HEK293 (cell line): ENCODE measurements at regions not wholly inside any gene's neighbourhood (a gene's known extent, or its start where the extent isn't known, plus 50 kb on each side); places are given as distances from the start of the nearest gene placed in this dataset.

Experiments used
- CTCF ChIA-PET: fragments of 350-600 bp; formaldehyde crosslinking; extraction: SDS; loops from one replicate; lab custom pipeline; 2021; ENCODE audit warnings: antibody characterized with exemption; lab: Yijun Ruan, JAX
- POLR2A ChIA-PET: fragments of 300-600 bp; formaldehyde crosslinking; extraction: SDS; loops from one replicate; lab custom pipeline; 2020; ENCODE audit warnings: antibody characterized with exemption, inconsistent platforms; lab: Yijun Ruan, JAX
- H3K27ac ChIP-seq: fragments of 200-500 bp; sonication (Bioruptor generic); 2 replicates; pipeline ENCODE4 v1.5.1; 2014; ENCODE audit warnings: low read depth, low read length, control low read depth, inconsistent platforms; ENCODE audit errors: extremely low read depth
- H3K36me3 ChIP-seq, 2 experiments: fragments of 200-500 bp in 1 of 2; sonication (Bioruptor generic) in 1 of 2; 1 replicate in 1 of 2; 2 replicates in 1 of 2; pipeline ENCODE4 v1.5.1; 2014 to 2017; ENCODE audit warnings: inconsistent platforms in 2 of 2, low read length in 2 of 2; ENCODE audit not compliant: control insufficient read depth in 2 of 2, insufficient read depth in 1 of 2
- H3K4me1 ChIP-seq: fragments of 200-500 bp; sonication (Bioruptor generic); 2 replicates; pipeline ENCODE4 v1.5.1; 2014; ENCODE audit warnings: mild to moderate bottlenecking, low read length, inconsistent platforms; ENCODE audit not compliant: control insufficient read depth, insufficient read depth
- H3K4me3 ChIP-seq: 2 replicates; pipeline ENCODE4 v1.5.1; 2011; ENCODE audit warnings: low read depth, mild to moderate bottlenecking, control low read depth, low read length, moderate library complexity
- H3K9me3 ChIP-seq: fragments of 200-500 bp; sonication (Bioruptor generic); 2 replicates; pipeline ENCODE4 v1.5.1; 2014; ENCODE audit warnings: low read depth, low read length, inconsistent platforms; ENCODE audit not compliant: control insufficient read depth, insufficient read depth
- BCL11B ChIP-seq: fragments of 450-650 bp; formaldehyde crosslinking; IDR thresholded peaks from 2 replicates; pipeline ENCODE4 v1.5.1; 2016; ENCODE audit warnings: low read depth, missing biosample characterization, missing genetic modification characterization
- INSM2 ChIP-seq: fragments of 450-650 bp; formaldehyde crosslinking; IDR thresholded peaks from 2 replicates; pipeline ENCODE4 v1.5.1; 2016; ENCODE audit warnings: missing biosample characterization, missing genetic modification characterization
- KLF10 ChIP-seq: fragments of 450-650 bp; IDR thresholded peaks from 2 replicates; pipeline ENCODE4 v1.5.1; 2018; ENCODE audit warnings: missing biosample characterization, mild to moderate bottlenecking, missing genetic modification characterization
- KLF17 ChIP-seq: fragments of 450-650 bp; formaldehyde crosslinking; IDR thresholded peaks from 2 replicates; pipeline ENCODE4 v1.5.1; 2016; ENCODE audit warnings: missing biosample characterization, missing genetic modification characterization
- KLF7 ChIP-seq: fragments of 450-650 bp; formaldehyde crosslinking; IDR thresholded peaks from 2 replicates; pipeline ENCODE4 v1.5.1; 2016; ENCODE audit warnings: missing biosample characterization, missing genetic modification characterization, borderline replicate concordance
- MYNN ChIP-seq: fragments of 450-650 bp; formaldehyde crosslinking; IDR thresholded peaks from 2 replicates; pipeline ENCODE4 v1.5.1; 2016; ENCODE audit warnings: missing biosample characterization, missing genetic modification characterization, borderline replicate concordance
- OSR2 ChIP-seq: fragments of 450-650 bp; formaldehyde crosslinking; IDR thresholded peaks from 2 replicates; pipeline ENCODE4 v1.5.1; 2016; ENCODE audit warnings: missing biosample characterization, missing genetic modification characterization
- SCRT1 ChIP-seq: fragments of 450-650 bp; formaldehyde crosslinking; IDR thresholded peaks from 2 replicates; pipeline ENCODE4 v1.5.1; 2016; ENCODE audit warnings: missing biosample characterization, missing genetic modification characterization, borderline replicate concordance
- ZBTB11 ChIP-seq: fragments of 450-650 bp; formaldehyde crosslinking; conservative IDR thresholded peaks from 2 replicates; pipeline ENCODE4 v1.5.1; 2016; ENCODE audit warnings: low read depth, missing biosample characterization, missing genetic modification characterization
- ZBTB26 ChIP-seq: fragments of 450-650 bp; formaldehyde crosslinking; optimal IDR thresholded peaks from 2 replicates; pipeline ENCODE3; 2016; ENCODE audit warnings: missing biosample characterization, mild to moderate bottlenecking, missing genetic modification characterization
- ZBTB8A ChIP-seq: fragments of 450-650 bp; formaldehyde crosslinking; IDR thresholded peaks from 2 replicates; pipeline ENCODE4 v1.5.1; 2016; ENCODE audit warnings: missing biosample characterization, missing genetic modification characterization
- ZNF132 ChIP-seq: fragments of 450-650 bp; formaldehyde crosslinking; IDR thresholded peaks from 2 replicates; pipeline ENCODE4 v1.5.1; 2017; ENCODE audit warnings: missing biosample characterization, missing genetic modification characterization, borderline replicate concordance
- ZNF423 ChIP-seq: fragments of 450-650 bp; formaldehyde crosslinking; IDR thresholded peaks from 2 replicates; pipeline ENCODE4 v1.5.1; 2016; ENCODE audit warnings: missing biosample characterization, missing genetic modification characterization
- ZNF449 ChIP-seq: fragments of 450-650 bp; formaldehyde crosslinking; IDR thresholded peaks from 2 replicates; pipeline ENCODE4 v1.5.1; 2017; ENCODE audit warnings: missing biosample characterization, mild to moderate bottlenecking, missing genetic modification characterization, moderate library complexity
- ZNF473 ChIP-seq: fragments of 450-650 bp; formaldehyde crosslinking; IDR thresholded peaks from 2 replicates; pipeline ENCODE4 v1.5.1; 2017; ENCODE audit warnings: missing biosample characterization, missing genetic modification characterization
- ZNF514 ChIP-seq: fragments of 450-650 bp; formaldehyde crosslinking; IDR thresholded peaks from 2 replicates; pipeline ENCODE4 v1.5.1; 2016; ENCODE audit warnings: missing biosample characterization, missing genetic modification characterization
- ZNF791 ChIP-seq: fragments of 450-650 bp; formaldehyde crosslinking; IDR thresholded peaks from 2 replicates; pipeline ENCODE4 v1.5.1; 2016; ENCODE audit warnings: missing biosample characterization, missing genetic modification characterization
- ZXDB ChIP-seq: fragments of 450-650 bp; formaldehyde crosslinking; IDR thresholded peaks from 2 replicates; pipeline ENCODE4 v1.5.1; 2016; ENCODE audit warnings: missing biosample characterization, missing genetic modification characterization
- TF ChIP-seq, protein P1 (sequence below): fragments of 450-650 bp; formaldehyde crosslinking; IDR thresholded peaks from 2 replicates; pipeline ENCODE4 v1.5.1; 2016; ENCODE audit warnings: missing biosample characterization, missing genetic modification characterization
- TF ChIP-seq, protein P2 (sequence below): fragments of 450-650 bp; formaldehyde crosslinking; IDR thresholded peaks from 2 replicates; pipeline ENCODE4 v1.5.1; 2016; ENCODE audit warnings: missing biosample characterization, missing genetic modification characterization, borderline replicate concordance

DNA sequence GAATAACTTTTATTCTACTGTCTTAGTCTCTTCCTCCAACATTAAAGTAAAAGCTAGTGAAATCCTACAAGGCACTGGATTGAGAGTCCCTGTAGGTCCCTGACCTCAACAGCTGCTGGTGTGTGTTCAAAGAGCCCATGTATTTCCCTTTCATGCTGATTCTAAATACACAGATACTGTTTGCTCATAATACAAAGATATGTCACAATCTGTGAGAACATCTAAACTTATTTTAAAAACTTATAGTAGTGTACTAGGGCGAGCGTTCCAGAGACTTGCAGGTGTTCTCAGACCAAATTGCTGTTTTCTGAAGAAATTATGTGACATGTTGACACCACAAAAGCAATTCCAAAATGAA, 145.9 kb upstream of the LIPC start:
- H3K4me1 ChIP-seq = no peaks in the 10 kb centered on the region
- no peak overlapping the region for H3K27ac ChIP-seq
- ChIA-PET CTCF (interaction anchor here (0.6 kb wide), 1 partner anchor 257 kb away, joined by 3 read pairs; no protein-coding TSS in a partner anchor), POLR2A (no interaction called here)
- no peaks in the 10 kb centered on the region for H3K9me3 ChIP-seq
- no peaks in the 10 kb centered on the region for H3K36me3 ChIP-seq
- H3K4me3 ChIP-seq = no peak overlapping the region
- TF ChIP-seq INSM2 (no peak), ZNF423 (tag by site-specific recombination) (no peak), KLF10 (tag by site-specific recombination) (no peak), ZNF514 (tag by site-specific recombination) (no peak), ZNF791 (tag by site-specific recombination) (no peak)

- Histone ChIP-seq H3K9me3 (no peaks in the 10 kb centered on the region), H3K4me3 (no peak overlapping the region), H3K27ac (no peak overlapping the region), H3K4me1 (no peaks in the 10 kb centered on the region), H3K36me3 (no peaks in the 10 kb centered on the region)
- ChIA-PET CTCF (interaction anchor here (0.7 kb wide), 1 partner anchor 22 kb away, joined by 6 read pairs; no protein-coding TSS in a partner anchor), POLR2A (no interaction called here)
- TF ChIP-seq ZBTB11 (tag by site-specific recombination) (no peak), MYNN (tag by site-specific recombination) (no peak), ZBTB8A (tag by site-specific recombination) (no peak), KLF17 (tag by site-specific recombination) (no peak), ZBTB26 (no peak), ZNF449 (tag by site-specific recombination) (no peak), OSR2 (tag by site-specific recombination) (no peak), KLF7 (tag by site-specific recombination) (no peak), ZXDB (tag by site-specific recombination) (no peak), SCRT1 (tag by site-specific recombination) (no peak), ZNF473 (tag by site-specific recombination) (no peak), ZNF132 (tag by site-specific recombination) (no peak), BCL11B (tag by site-specific recombination) (no peak)
- TF ChIP-seq, protein P1, sequence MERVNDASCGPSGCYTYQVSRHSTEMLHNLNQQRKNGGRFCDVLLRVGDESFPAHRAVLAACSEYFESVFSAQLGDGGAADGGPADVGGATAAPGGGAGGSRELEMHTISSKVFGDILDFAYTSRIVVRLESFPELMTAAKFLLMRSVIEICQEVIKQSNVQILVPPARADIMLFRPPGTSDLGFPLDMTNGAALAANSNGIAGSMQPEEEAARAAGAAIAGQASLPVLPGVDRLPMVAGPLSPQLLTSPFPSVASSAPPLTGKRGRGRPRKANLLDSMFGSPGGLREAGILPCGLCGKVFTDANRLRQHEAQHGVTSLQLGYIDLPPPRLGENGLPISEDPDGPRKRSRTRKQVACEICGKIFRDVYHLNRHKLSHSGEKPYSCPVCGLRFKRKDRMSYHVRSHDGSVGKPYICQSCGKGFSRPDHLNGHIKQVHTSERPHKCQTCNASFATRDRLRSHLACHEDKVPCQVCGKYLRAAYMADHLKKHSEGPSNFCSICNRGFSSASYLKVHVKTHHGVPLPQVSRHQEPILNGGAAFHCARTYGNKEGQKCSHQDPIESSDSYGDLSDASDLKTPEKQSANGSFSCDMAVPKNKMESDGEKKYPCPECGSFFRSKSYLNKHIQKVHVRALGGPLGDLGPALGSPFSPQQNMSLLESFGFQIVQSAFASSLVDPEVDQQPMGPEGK (tag by site-specific recombination) = no peak
- TF ChIP-seq, protein P2, sequence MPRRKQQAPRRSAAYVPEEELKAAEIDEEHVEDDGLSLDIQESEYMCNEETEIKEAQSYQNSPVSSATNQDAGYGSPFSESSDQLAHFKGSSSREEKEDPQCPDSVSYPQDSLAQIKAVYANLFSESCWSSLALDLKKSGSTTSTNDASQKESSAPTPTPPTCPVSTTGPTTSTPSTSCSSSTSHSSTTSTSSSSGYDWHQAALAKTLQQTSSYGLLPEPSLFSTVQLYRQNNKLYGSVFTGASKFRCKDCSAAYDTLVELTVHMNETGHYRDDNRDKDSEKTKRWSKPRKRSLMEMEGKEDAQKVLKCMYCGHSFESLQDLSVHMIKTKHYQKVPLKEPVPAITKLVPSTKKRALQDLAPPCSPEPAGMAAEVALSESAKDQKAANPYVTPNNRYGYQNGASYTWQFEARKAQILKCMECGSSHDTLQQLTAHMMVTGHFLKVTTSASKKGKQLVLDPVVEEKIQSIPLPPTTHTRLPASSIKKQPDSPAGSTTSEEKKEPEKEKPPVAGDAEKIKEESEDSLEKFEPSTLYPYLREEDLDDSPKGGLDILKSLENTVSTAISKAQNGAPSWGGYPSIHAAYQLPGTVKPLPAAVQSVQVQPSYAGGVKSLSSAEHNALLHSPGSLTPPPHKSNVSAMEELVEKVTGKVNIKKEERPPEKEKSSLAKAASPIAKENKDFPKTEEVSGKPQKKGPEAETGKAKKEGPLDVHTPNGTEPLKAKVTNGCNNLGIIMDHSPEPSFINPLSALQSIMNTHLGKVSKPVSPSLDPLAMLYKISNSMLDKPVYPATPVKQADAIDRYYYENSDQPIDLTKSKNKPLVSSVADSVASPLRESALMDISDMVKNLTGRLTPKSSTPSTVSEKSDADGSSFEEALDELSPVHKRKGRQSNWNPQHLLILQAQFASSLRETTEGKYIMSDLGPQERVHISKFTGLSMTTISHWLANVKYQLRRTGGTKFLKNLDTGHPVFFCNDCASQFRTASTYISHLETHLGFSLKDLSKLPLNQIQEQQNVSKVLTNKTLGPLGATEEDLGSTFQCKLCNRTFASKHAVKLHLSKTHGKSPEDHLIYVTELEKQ (tag by site-specific recombination) = no peak
These were observed 145.3 kb upstream of the LIPC start for GRCh38 chr15:58286523-58286922.
